Trophoblast cell (in vitro differentiated cells and primary cell): ENCODE measurements at regions not wholly inside any gene's neighbourhood (a gene's known extent, or its start where the extent isn't known, plus 50 kb on each side); places are given as distances from the start of the nearest gene placed in this dataset.

Experiments
- DNase-seq, 2 donors: peaks; one replicate each; pipeline ENCODE4 v3.0.0-alpha.2; 2016
- H2AFZ ChIP-seq: 2 replicates; pipeline ENCODE4 v1.6.1; 2013; ENCODE audit warnings: low read length, moderate library complexity, mild to moderate bottlenecking; ENCODE audit not compliant: insufficient read depth, poor library complexity
- H2AK5ac ChIP-seq: 2 replicates; pipeline ENCODE4 v1.6.1; 2013; ENCODE audit warnings: mild to moderate bottlenecking, low read length
- H2BK120ac ChIP-seq: 2 replicates; pipeline ENCODE4 v1.6.1; 2013; ENCODE audit warnings: low read length, mild to moderate bottlenecking, moderate library complexity; ENCODE audit not compliant: insufficient read depth, poor library complexity
- H2BK12ac ChIP-seq: 2 replicates; pipeline ENCODE4 v1.6.1; 2013; ENCODE audit warnings: mild to moderate bottlenecking, low read length, moderate library complexity
- H2BK5ac ChIP-seq: 2 replicates; pipeline ENCODE4 v1.6.1; 2013; ENCODE audit warnings: low read length, low read depth, moderate library complexity, mild to moderate bottlenecking; ENCODE audit not compliant: poor library complexity
- H3K14ac ChIP-seq: 2 replicates; pipeline ENCODE4 v1.6.1; 2013; ENCODE audit warnings: mild to moderate bottlenecking, low read length
- H3K18ac ChIP-seq: 2 replicates; pipeline ENCODE4 v1.6.1; 2013; ENCODE audit warnings: mild to moderate bottlenecking, low read length
- H3K23ac ChIP-seq: 2 replicates; pipeline ENCODE4 v1.6.1; 2013; ENCODE audit warnings: low read length
- H3K27ac ChIP-seq: 2 replicates; pipeline ENCODE4 v1.5.1; 2013; ENCODE audit warnings: low read depth, mild to moderate bottlenecking, inconsistent platforms, low read length, moderate library complexity
- H3K27me3 ChIP-seq: 2 replicates; pipeline ENCODE4 v1.6.1; 2013; ENCODE audit warnings: inconsistent platforms, mild to moderate bottlenecking, low read length, moderate library complexity; ENCODE audit not compliant: insufficient read depth
- H3K36me3 ChIP-seq, 2 experiments: 1 replicate in 1 of 2; 2 replicates in 1 of 2; pipeline ENCODE4 v1.6.1; 2013; ENCODE audit warnings: low read length in 2 of 2, mild to moderate bottlenecking in 2 of 2, moderate library complexity in 1 of 2; ENCODE audit not compliant: insufficient read depth in 2 of 2, control insufficient read depth in 1 of 2
- H3K4ac ChIP-seq: 2 replicates; pipeline ENCODE4 v1.6.1; 2013; ENCODE audit warnings: low read depth, mild to moderate bottlenecking, low read length, moderate library complexity
- H3K4me1 ChIP-seq, 2 experiments: 1 replicate in 1 of 2; 2 replicates in 1 of 2; pipeline ENCODE4 v1.6.1; 2013; ENCODE audit warnings: low read length in 2 of 2, mild to moderate bottlenecking in 2 of 2, moderate library complexity in 1 of 2; ENCODE audit not compliant: insufficient read depth in 2 of 2, control insufficient read depth in 1 of 2
- H3K4me2 ChIP-seq: 2 replicates; pipeline ENCODE4 v1.6.1; 2013; ENCODE audit warnings: inconsistent platforms, mild to moderate bottlenecking, low read length, moderate library complexity
- H3K4me3 ChIP-seq: 2 replicates; pipeline ENCODE4 v1.5.1; 2013; ENCODE audit warnings: mild to moderate bottlenecking, low read depth, low read length, inconsistent platforms
- H3K79me1 ChIP-seq: one replicate; pipeline ENCODE4 v1.6.1; 2013; ENCODE audit warnings: low read length
- H3K79me2 ChIP-seq: 2 replicates; pipeline ENCODE4 v1.6.1; 2013; ENCODE audit warnings: low read length, mild to moderate bottlenecking; ENCODE audit not compliant: control insufficient read depth, insufficient read depth, poor library complexity
- H3K9ac ChIP-seq: 2 replicates; pipeline ENCODE4 v1.6.1; 2013; ENCODE audit warnings: mild to moderate bottlenecking, low read length
- H3K9me3 ChIP-seq: 2 replicates; pipeline ENCODE4 v1.6.1; 2013; ENCODE audit warnings: low read depth, mild to moderate bottlenecking, control low read depth, inconsistent platforms, low read length; ENCODE audit not compliant: insufficient read depth
- H4K12ac ChIP-seq: 2 replicates; pipeline ENCODE4 v1.6.1; 2013; ENCODE audit warnings: low read depth, mild to moderate bottlenecking, low read length, moderate library complexity
- H4K8ac ChIP-seq: 2 replicates; pipeline ENCODE4 v1.6.1; 2013; ENCODE audit warnings: low read depth, mild to moderate bottlenecking, low read length, moderate library complexity
- H4K91ac ChIP-seq: one replicate; pipeline ENCODE4 v1.6.1; 2013; ENCODE audit warnings: low read depth, mild to moderate bottlenecking, low read length, moderate library complexity
- WGBS: extraction: QIAGEN DNeasy Blood & Tissue Kit; methylation state at CpG from one replicate; pipeline ENCODE4 v1.1.7; 2013; ENCODE audit warnings: missing lambda C conversion rate; ENCODE audit not compliant: insufficient read length, insufficient coverage; ENCODE audit errors: extremely low coverage; 5-methylcytosine and 5-hydroxymethylcytosine counted together

GRCh38 chr10:3442451-3442990 is 269.9 kb upstream of the PITRM1 start:
- Histone ChIP-seq H2BK5ac (no peak overlapping the region), H2BK12ac (no peak overlapping the region), H3K23ac (no peak overlapping the region), H4K12ac (no peak overlapping the region), H3K9ac (no peak overlapping the region), H3K4ac (no peak overlapping the region), H4K8ac (no peak overlapping the region), H3K9me3 (no peaks in the 10 kb centered on the region), H3K27me3 (no peaks in the 10 kb centered on the region), H2BK120ac (no peak overlapping the region), H4K91ac (no peak overlapping the region), H3K36me3 (no peaks in the 10 kb centered on the region), H3K79me2 (no peaks in the 10 kb centered on the region), H3K27ac (no peak overlapping the region), H2AK5ac (no peak overlapping the region), H3K79me1 (no peaks in the 10 kb centered on the region), H3K4me2 (no peak overlapping the region), H2AFZ (no peak overlapping the region), H3K14ac (no peak overlapping the region), H3K18ac (no peak overlapping the region), H3K4me1 (no peaks in the 10 kb centered on the region), H3K4me3 (no peak overlapping the region)
- no CpG with 5 or more reads among the region's 8 CpGs for WGBS
- DNase-seq: peak; percentile 48 to 68

DNA sequence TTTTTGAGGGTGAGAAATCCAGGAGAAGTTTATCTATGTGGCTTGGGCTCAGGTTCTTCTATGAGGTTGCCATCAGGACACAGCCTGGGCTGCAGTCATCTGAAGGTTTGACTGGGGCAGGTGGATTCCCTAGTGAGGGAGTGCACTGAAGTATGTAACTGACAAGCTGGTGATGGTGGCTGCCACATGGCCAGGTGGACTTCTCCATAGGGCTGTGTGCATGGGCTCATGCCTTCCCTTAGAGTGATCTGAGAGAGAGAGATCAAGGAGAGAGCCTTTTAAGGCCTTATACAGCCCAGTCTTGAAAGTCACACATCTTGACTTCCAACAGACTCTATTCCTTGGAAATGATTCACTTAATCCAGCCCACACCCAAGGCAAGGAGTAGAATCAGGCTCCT is 266.6 kb upstream of the PITRM1 start:
- Histone ChIP-seq H2AK5ac (no peak overlapping the region), H2BK120ac (no peak overlapping the region)

GRCh38 chr10:3438606-3439005 is 266.0 kb upstream of the PITRM1 start:
- H3K4ac ChIP-seq: no peak overlapping the region
- no peaks in the 10 kb centered on the region for H3K27me3 ChIP-seq
- H3K4me3 ChIP-seq: no peak overlapping the region
- H3K4me1 ChIP-seq: no peaks in the 10 kb centered on the region
- H3K18ac ChIP-seq: no peak overlapping the region
- no peaks in the 10 kb centered on the region for H3K9me3 ChIP-seq
- H4K12ac ChIP-seq: no peak overlapping the region
- WGBS: no CpG with 5 or more reads among the region's 4 CpGs
- H3K14ac ChIP-seq: no peak overlapping the region
- H3K79me2 ChIP-seq: no peaks in the 10 kb centered on the region
- DNase-seq: no peak
- no peak overlapping the region for H2AFZ ChIP-seq
- no peak overlapping the region for H2AK5ac ChIP-seq
- H4K91ac ChIP-seq: no peak overlapping the region
- H3K79me1 ChIP-seq: no peaks in the 10 kb centered on the region
- H3K9ac ChIP-seq: no peak overlapping the region
- no peak overlapping the region for H3K4me2 ChIP-seq
- H3K36me3 ChIP-seq: no peaks in the 10 kb centered on the region
- no peak overlapping the region for H3K23ac ChIP-seq
- H4K8ac ChIP-seq: no peak overlapping the region
- H2BK5ac ChIP-seq: no peak overlapping the region
- H2BK12ac ChIP-seq: no peak overlapping the region
- H3K27ac ChIP-seq: no peak overlapping the region
- no peak overlapping the region for H2BK120ac ChIP-seq

More for the DNA sequence above, 266.6 kb upstream of the PITRM1 start:
- Histone ChIP-seq H3K18ac (no peak overlapping the region), H4K12ac (no peak overlapping the region), H3K14ac (no peak overlapping the region), H3K27ac (no peak overlapping the region), H2BK12ac (no peak overlapping the region), H3K36me3 (no peaks in the 10 kb centered on the region), H3K79me2 (no peaks in the 10 kb centered on the region), H3K79me1 (no peaks in the 10 kb centered on the region), H4K91ac (no peak overlapping the region), H3K9ac (no peak overlapping the region), H4K8ac (no peak overlapping the region), H3K4ac (no peak overlapping the region), H3K4me1 (no peaks in the 10 kb centered on the region), H3K4me3 (no peak overlapping the region), H2BK5ac (no peak overlapping the region), H2AFZ (no peak overlapping the region), H3K27me3 (no peaks in the 10 kb centered on the region), H3K4me2 (no peak overlapping the region), H3K9me3 (no peaks in the 10 kb centered on the region), H3K23ac (no peak overlapping the region)
- no peak for DNase-seq

- Histone ChIP-seq H3K36me3 (no peaks in the 10 kb centered on the region), H3K18ac (no peak overlapping the region), H3K4ac (no peak overlapping the region), H3K79me2 (no peaks in the 10 kb centered on the region), H3K23ac (no peak overlapping the region), H3K4me2 (no peak overlapping the region), H3K4me3 (no peak overlapping the region), H3K9me3 (peaks cover 2% of the 10 kb centered on the region), H3K9ac (no peak overlapping the region), H4K91ac (no peak overlapping the region), H3K79me1 (no peaks in the 10 kb centered on the region), H2AK5ac (no peak overlapping the region), H4K8ac (no peak overlapping the region), H3K27ac (no peak overlapping the region), H2BK120ac (no peak overlapping the region), H3K14ac (no peak overlapping the region), H4K12ac (no peak overlapping the region), H2AFZ (no peak overlapping the region), H2BK12ac (no peak overlapping the region), H2BK5ac (no peak overlapping the region), H3K27me3 (no peaks in the 10 kb centered on the region), H3K4me1 (no peaks in the 10 kb centered on the region)
- no peak for DNase-seq
- WGBS: no CpG with 5 or more reads among the region's 4 CpGs
Observed at GRCh38 chr10:3435671-3436070, 263.1 kb upstream of the PITRM1 start.
